H1 (cell line): ENCODE measurements at regions not wholly inside any gene's neighbourhood (a gene's known extent, or its start where the extent isn't known, plus 50 kb on each side); places are given as distances from the start of the nearest gene placed in this dataset.

Experiments used
- E2F6 ChIP-seq: IDR thresholded peaks from 2 replicates; pipeline ENCODE4 v1.6.1; 2012; ENCODE audit warnings: inconsistent platforms
- EGR1 ChIP-seq: IDR thresholded peaks from 2 replicates; pipeline ENCODE4 v1.6.1; 2011; ENCODE audit warnings: low read depth, low read length, borderline replicate concordance

GRCh38 chr12:89950421-89950820 lies 241.8 kb upstream of the ATP2B1 start (continued):
- no peak for TF ChIP-seq E2F6
- no peak for TF ChIP-seq EGR1
